HG03442 (cell line): ENCODE measurements at regions not wholly inside any gene's neighbourhood (a gene's known extent, or its start where the extent isn't known, plus 50 kb on each side); places are given as distances from the start of the nearest gene placed in this dataset.
"Not testable (repeated sequence)": the region's sequence is repeated elsewhere in the genome, so short reads cannot be mapped to it uniquely, and the experiment has no call there.

Experiments
- ATAC-seq: cut with Tn5 transposase; IDR thresholded peaks from one replicate; pipeline ENCODE4 v1.9.1; 2021; ENCODE audit warnings: mild to moderate bottlenecking, moderate library complexity; ENCODE audit not compliant: unreplicated experiment

- ATAC-seq, result no peak
Observed at GRCh38 chr6:167208819-167209576, 51.2 kb upstream of the GPR31 start.

- no peak for ATAC-seq
Observed at GRCh38 chr6:167209577-167209975, 51.8 kb upstream of the GPR31 start.

GRCh38 chr6:167210375-167211294 lies 52.9 kb upstream of the GPR31 start:
- ATAC-seq, result no peak

GRCh38 chr6:167211295-167211648 lies 53.5 kb upstream of the GPR31 start:
- no peak for ATAC-seq

GRCh38 chr6:167211881-167212712 lies 54.3 kb upstream of the GPR31 start:
- no peak for ATAC-seq

GRCh38 chr6:167212713-167213005 lies 54.9 kb upstream of the GPR31 start:
- peak; percentile 83 for ATAC-seq

GRCh38 chr6:167214206-167214605 lies 56.4 kb upstream of the GPR31 start:
- no peak for ATAC-seq

- ATAC-seq, result not testable (repeated sequence)
Observed at GRCh38 chr6:167215429-167216250, 57.9 kb upstream of the GPR31 start.

GRCh38 chr6:167216390-167217050 lies 58.7 kb upstream of the GPR31 start:
- not testable (repeated sequence) for ATAC-seq

GRCh38 chr6:167217073-167217472 lies 59.3 kb upstream of the GPR31 start:
- not testable (repeated sequence) for ATAC-seq

GRCh38 chr6:167217951-167218759 lies 60.4 kb upstream of the GPR31 start:
- ATAC-seq, result not testable (repeated sequence)

GRCh38 chr6:167219079-167219478 lies 61.3 kb upstream of the GPR31 start:
- not testable (repeated sequence) for ATAC-seq

GRCh38 chr6:167219967-167220512 lies 62.3 kb upstream of the GPR31 start:
- ATAC-seq, result no peak

- no peak for ATAC-seq
Observed at GRCh38 chr6:167221400-167222201, 63.8 kb upstream of the GPR31 start.

GRCh38 chr6:167225566-167226382 lies 65.3 kb upstream of the UNC93A start:
- ATAC-seq, result not testable (repeated sequence)

GRCh38 chr6:167226383-167226685 lies 64.8 kb upstream of the UNC93A start:
- ATAC-seq, result no peak

GRCh38 chr6:167226791-167227190 lies 64.3 kb upstream of the UNC93A start:
- ATAC-seq, result no peak
